Ishikawa (cell line): ENCODE measurements at regions not wholly inside any gene's neighbourhood (a gene's known extent, or its start where the extent isn't known, plus 50 kb on each side); places are given as distances from the start of the nearest gene placed in this dataset.

Experiments
- CEBPB ChIP-seq: IDR thresholded peaks from 2 replicates; pipeline ENCODE4 v1.6.1; 2012
- CREB1 ChIP-seq: IDR thresholded peaks from 2 replicates; pipeline ENCODE4 v1.6.1; 2012; ENCODE audit warnings: low read depth
- EGR1 ChIP-seq: IDR thresholded peaks from 2 replicates; pipeline ENCODE4 v1.6.1; 2012
- EP300 ChIP-seq: IDR thresholded peaks from 2 replicates; pipeline ENCODE4 v1.6.1; 2012; ENCODE audit warnings: borderline replicate concordance
- FOXM1 ChIP-seq: IDR thresholded peaks from 2 replicates; pipeline ENCODE4 v1.6.1; 2012; ENCODE audit warnings: low read depth, borderline replicate concordance
- MAX ChIP-seq: IDR thresholded peaks from 2 replicates; pipeline ENCODE4 v1.6.1; 2012
- NFIC ChIP-seq: IDR thresholded peaks from 2 replicates; pipeline ENCODE4 v1.6.1; 2012
- RAD21 ChIP-seq: IDR thresholded peaks from 2 replicates; pipeline ENCODE4 v1.6.1; 2012; ENCODE audit warnings: low read depth
- REST ChIP-seq: IDR thresholded peaks from 2 replicates; pipeline ENCODE4 v1.6.1; 2012; ENCODE audit warnings: low read depth, mild to moderate bottlenecking
- TAF1 ChIP-seq: IDR thresholded peaks from 2 replicates; pipeline ENCODE4 v1.6.1; 2012; ENCODE audit warnings: low read depth, mild to moderate bottlenecking
- TCF12 ChIP-seq: IDR thresholded peaks from 2 replicates; pipeline ENCODE4 v1.6.1; 2012; ENCODE audit warnings: low read depth
- TEAD4 ChIP-seq: IDR thresholded peaks from 2 replicates; pipeline ENCODE4 v1.6.1; 2012
- YY1 ChIP-seq: IDR thresholded peaks from 2 replicates; pipeline ENCODE4 v1.6.1; 2012; ENCODE audit warnings: low read depth
- ZBTB7A ChIP-seq: IDR thresholded peaks from 2 replicates; pipeline ENCODE4 v1.6.1; 2012; ENCODE audit warnings: low read depth
- TF ChIP-seq, protein P1 (sequence below): IDR thresholded peaks from 2 replicates; pipeline ENCODE4 v1.6.1; 2012

DNA sequence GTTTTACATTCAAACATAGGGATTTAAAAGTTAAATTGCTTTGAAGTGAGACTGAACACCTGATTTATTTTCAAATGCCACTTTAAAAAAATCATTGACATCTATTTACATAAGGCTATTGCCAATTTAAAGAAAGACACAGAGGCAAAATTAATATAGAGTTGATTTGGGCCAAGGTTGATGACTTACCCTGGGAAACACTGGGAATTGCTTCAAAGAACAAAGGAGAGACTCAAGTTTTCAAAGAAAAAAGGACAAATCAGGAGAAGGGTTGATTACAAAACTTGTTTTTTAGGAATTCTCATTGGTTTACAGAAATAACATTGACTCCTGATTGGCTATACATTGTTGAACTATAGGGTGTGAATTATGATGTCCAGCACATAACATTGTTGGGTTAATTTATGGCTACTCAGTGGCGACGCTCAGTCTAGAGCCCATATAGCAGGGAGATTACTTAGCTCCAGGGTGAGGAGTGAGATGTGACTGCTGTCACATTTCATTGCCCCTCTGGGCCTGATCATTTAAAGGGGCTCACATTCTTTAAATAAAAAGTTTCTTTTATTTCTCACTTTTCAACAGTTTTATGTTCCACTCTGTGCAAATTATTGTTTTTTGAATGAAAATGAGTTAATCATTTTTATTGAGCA, 184.6 kb downstream of the SPATA18 start:
- TF ChIP-seq CREB1 (no peak), TAF1 (no peak), TEAD4 (no peak), YY1 (no peak), REST (no peak), RAD21 (no peak), NFIC (no peak), CEBPB (no peak), EGR1 (no peak), TCF12 (no peak), EP300 (no peak), FOXM1 (no peak)
- TF ChIP-seq, protein P1, sequence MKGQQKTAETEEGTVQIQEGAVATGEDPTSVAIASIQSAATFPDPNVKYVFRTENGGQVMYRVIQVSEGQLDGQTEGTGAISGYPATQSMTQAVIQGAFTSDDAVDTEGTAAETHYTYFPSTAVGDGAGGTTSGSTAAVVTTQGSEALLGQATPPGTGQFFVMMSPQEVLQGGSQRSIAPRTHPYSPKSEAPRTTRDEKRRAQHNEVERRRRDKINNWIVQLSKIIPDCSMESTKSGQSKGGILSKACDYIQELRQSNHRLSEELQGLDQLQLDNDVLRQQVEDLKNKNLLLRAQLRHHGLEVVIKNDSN, result no peak

DNA sequence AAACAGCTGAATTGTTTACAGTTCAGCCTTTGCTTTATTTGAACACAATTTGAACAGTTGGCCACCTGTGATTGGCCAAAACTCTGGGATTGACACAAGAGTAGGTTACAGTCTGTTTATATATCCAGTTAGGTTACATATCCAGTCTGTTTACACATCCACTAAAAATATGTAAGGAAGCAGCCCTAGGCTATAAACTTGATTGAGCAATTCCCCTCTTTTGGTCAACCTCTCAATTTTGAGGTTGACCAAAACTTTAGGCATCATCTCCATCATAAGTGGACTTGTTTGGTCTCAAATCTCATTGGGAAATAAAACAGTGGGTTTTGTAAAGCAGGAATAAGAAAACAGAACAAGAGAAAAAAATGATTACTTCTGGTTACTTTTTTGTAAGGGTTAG, 190.8 kb downstream of the SPATA18 start:
- TF ChIP-seq FOXM1 (no peak), YY1 (no peak), ZBTB7A (no peak)
- TF ChIP-seq, protein P1, result no peak

- TF ChIP-seq RAD21 (no peak), ZBTB7A (no peak), FOXM1 (no peak), TCF12 (no peak), TEAD4 (no peak), YY1 (no peak), CREB1 (no peak), REST (no peak), MAX (no peak), NFIC (no peak), TAF1 (no peak), CEBPB (no peak), EP300 (no peak), EGR1 (no peak)
- TF ChIP-seq, protein P1, result no peak
Measured at GRCh38 chr4:52243367-52243766, 192.3 kb downstream of the SPATA18 start.

- TF ChIP-seq RAD21 (no peak), FOXM1 (no peak), REST (no peak; the same call in 1 of the 2 replicates), TCF12 (no peak), NFIC (no peak), EP300 (no peak), CEBPB (no peak), EGR1 (no peak), CREB1 (no peak), MAX (no peak), ZBTB7A (no peak), YY1 (no peak), TEAD4 (no peak), TAF1 (no peak)
- TF ChIP-seq, protein P1, result no peak
Measured at GRCh38 chr4:52244103-52244775, 193.1 kb downstream of the SPATA18 start.
